H1 (cell line): ENCODE measurements at regions not wholly inside any gene's neighbourhood (a gene's known extent, or its start where the extent isn't known, plus 50 kb on each side); places are given as distances from the start of the nearest gene placed in this dataset.

Source experiments
- ASH2L ChIP-seq: fragments of 200-600, 300-600 bp; sonication (generic); IDR thresholded peaks from one replicate; pipeline ENCODE4 v1.7.1; 2017; ENCODE audit warnings: low read length
- NANOG ChIP-seq: IDR thresholded peaks from 2 replicates; pipeline ENCODE4 v1.6.1; 2011; ENCODE audit warnings: low read length, low read depth, mild to moderate bottlenecking, inconsistent platforms; ENCODE audit not compliant: insufficient read depth, poor library complexity, severe bottlenecking
- RAD21 ChIP-seq, 2 experiments: IDR thresholded peaks in 1 of 2; conservative IDR thresholded peaks in 1 of 2; 2 replicates each; pipeline ENCODE4 v1.6.1; 2011; ENCODE audit warnings: low read depth in 2 of 2, low read length in 2 of 2, improper control_type of control experiment in 1 of 2, inconsistent platforms in 1 of 2, mild to moderate bottlenecking in 1 of 2, moderate library complexity in 1 of 2
- SIX5 ChIP-seq: IDR thresholded peaks from 2 replicates; pipeline ENCODE4 v1.6.1; 2011; ENCODE audit warnings: mild to moderate bottlenecking, low read depth, low read length
- TCF12 ChIP-seq: IDR thresholded peaks from 2 replicates; pipeline ENCODE4 v1.6.1; 2011; ENCODE audit warnings: low read depth, mild to moderate bottlenecking, low read length

DNA sequence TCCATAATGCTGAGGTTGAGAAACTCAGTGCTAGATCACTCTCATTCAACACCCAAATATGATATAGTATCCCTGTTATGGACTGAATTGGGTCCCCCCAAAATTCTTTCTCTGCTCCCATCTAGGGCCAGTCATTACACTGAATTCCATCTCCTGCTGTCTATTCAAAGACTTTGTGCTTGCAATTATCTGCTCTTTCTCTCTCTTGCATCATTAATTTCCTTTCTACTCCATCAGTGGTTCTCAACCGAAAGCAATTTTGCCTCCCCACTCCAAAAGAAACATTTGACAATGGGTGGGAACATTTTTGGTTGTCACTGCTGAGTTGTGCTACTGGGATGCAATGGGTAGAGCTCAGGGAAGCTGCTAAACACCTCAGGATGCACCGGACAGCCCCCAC is 271.5 kb upstream of the CDYL start (continued):
- TF ChIP-seq SIX5 (no peak), NANOG (no peak), RAD21 (IDR thresholded peaks at IDR 0.05 in 1 of 2, conservative IDR thresholded peaks at IDR 0.05 in 1 of 2; ENCODE audit: low read depth in 2 of 2, low read length in 2 of 2) (no peak), ASH2L (no peak), TCF12 (no peak)
